ENCODE measurements at regions not wholly inside any gene's neighbourhood (a gene's known extent, or its start where the extent isn't known, plus 50 kb on each side); places are given as distances from the start of the nearest gene placed in this dataset.

GRCh38 chr6:23728707-23729106 is 397.3 kb upstream of the NRSN1 start:
- no peaks in the 10 kb centered on the region for H3K9me3 ChIP-seq (ENCODE audit: low read length)
- no peak overlapping the region for H2AFZ ChIP-seq (ENCODE audit: low read depth, low read length)
- H3K27me3 ChIP-seq (ENCODE audit: insufficient read depth, low read depth, low read length) = no peaks in the 10 kb centered on the region
- no peak overlapping the region for H3K9ac ChIP-seq (ENCODE audit: low read length)
- no peaks in the 10 kb centered on the region for H3K9me2 ChIP-seq (ENCODE audit: insufficient read depth, low read length)
- H3K4me3 ChIP-seq (ENCODE audit: low read length) = no peak overlapping the region
- no peak overlapping the region for H3K4me2 ChIP-seq (ENCODE audit: low read length)
- H4K20me1 ChIP-seq (ENCODE audit: insufficient read depth) = no peaks in the 10 kb centered on the region
- H3F3A ChIP-seq (ENCODE audit: insufficient read depth, low read length, poor library complexity, severe bottlenecking) = no peaks in the 10 kb centered on the region
- no peaks in the 10 kb centered on the region for H3K36me3 ChIP-seq (ENCODE audit: insufficient read depth, low read length)
- no peaks in the 10 kb centered on the region for H3K79me2 ChIP-seq (replicated peaks; ENCODE audit: insufficient read depth, low read length)
- no peak for TF ChIP-seq TAF1 (IDR thresholded peaks at IDR 0.05; ENCODE audit: low read depth)
- no peak for TF ChIP-seq EP300 (conservative IDR thresholded peaks at IDR 0.05; ENCODE audit: poor library complexity, severe bottlenecking)
- TF ChIP-seq POLR2AphosphoS5 (IDR thresholded peaks at IDR 0.05) = no peak
- TF ChIP-seq, protein P1, sequence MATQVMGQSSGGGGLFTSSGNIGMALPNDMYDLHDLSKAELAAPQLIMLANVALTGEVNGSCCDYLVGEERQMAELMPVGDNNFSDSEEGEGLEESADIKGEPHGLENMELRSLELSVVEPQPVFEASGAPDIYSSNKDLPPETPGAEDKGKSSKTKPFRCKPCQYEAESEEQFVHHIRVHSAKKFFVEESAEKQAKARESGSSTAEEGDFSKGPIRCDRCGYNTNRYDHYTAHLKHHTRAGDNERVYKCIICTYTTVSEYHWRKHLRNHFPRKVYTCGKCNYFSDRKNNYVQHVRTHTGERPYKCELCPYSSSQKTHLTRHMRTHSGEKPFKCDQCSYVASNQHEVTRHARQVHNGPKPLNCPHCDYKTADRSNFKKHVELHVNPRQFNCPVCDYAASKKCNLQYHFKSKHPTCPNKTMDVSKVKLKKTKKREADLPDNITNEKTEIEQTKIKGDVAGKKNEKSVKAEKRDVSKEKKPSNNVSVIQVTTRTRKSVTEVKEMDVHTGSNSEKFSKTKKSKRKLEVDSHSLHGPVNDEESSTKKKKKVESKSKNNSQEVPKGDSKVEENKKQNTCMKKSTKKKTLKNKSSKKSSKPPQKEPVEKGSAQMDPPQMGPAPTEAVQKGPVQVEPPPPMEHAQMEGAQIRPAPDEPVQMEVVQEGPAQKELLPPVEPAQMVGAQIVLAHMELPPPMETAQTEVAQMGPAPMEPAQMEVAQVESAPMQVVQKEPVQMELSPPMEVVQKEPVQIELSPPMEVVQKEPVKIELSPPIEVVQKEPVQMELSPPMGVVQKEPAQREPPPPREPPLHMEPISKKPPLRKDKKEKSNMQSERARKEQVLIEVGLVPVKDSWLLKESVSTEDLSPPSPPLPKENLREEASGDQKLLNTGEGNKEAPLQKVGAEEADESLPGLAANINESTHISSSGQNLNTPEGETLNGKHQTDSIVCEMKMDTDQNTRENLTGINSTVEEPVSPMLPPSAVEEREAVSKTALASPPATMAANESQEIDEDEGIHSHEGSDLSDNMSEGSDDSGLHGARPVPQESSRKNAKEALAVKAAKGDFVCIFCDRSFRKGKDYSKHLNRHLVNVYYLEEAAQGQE (IDR thresholded peaks at IDR 0.05; ENCODE audit: borderline replicate concordance) = no peak
- TF ChIP-seq MXI1 (conservative IDR thresholded peaks at IDR 0.05; ENCODE audit: poor library complexity, severe bottlenecking) = no peak
- no peak for TF ChIP-seq EZH2 (IDR thresholded peaks at IDR 0.05; ENCODE audit: borderline replicate concordance, insufficient read depth, low read length, poor library complexity, severe bottlenecking)
- no peak for TF ChIP-seq SMC3 (conservative IDR thresholded peaks at IDR 0.05; ENCODE audit: poor library complexity)
- TF ChIP-seq RAD21 (conservative IDR thresholded peaks at IDR 0.05) = no peak
- TF ChIP-seq CTCF (IDR thresholded peaks at IDR 0.05; ENCODE audit: poor library complexity, severe bottlenecking) = no peak
- H3K27ac ChIP-seq (ENCODE audit: low read length) = no peak overlapping the region

DNA sequence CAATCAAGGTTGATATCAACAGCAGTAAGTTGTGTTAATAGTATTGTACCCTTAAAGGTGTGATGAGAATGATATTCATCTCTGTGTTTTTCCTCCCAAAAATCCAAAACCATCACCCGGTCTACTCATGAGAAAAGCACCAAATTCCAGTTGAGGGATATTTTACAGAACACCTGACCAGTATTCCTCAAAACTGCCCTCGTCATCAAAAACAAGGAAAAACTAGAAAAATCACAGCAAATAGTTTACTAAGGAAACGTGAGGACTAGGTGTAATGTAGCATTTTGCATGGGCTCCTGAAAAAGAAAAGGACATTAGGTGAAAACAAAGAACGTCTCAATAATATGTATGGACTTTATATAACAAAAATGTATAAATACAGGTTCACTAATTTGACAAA is 394.4 kb upstream of the NRSN1 start:
- Histone ChIP-seq H2AFZ (ENCODE audit: low read depth, low read length) (no peak overlapping the region), H3K36me3 (ENCODE audit: insufficient read depth, low read length) (no peaks in the 10 kb centered on the region), H3K27me3 (ENCODE audit: insufficient read depth, low read depth, low read length) (no peaks in the 10 kb centered on the region), H3K27ac (ENCODE audit: low read length) (no peak overlapping the region), H3K79me2 (replicated peaks; ENCODE audit: insufficient read depth, low read length) (no peaks in the 10 kb centered on the region), H3K4me2 (ENCODE audit: low read length) (no peak overlapping the region), H3K9me2 (ENCODE audit: insufficient read depth, low read length) (no peaks in the 10 kb centered on the region), H3K9ac (ENCODE audit: low read length) (no peak overlapping the region), H3F3A (ENCODE audit: insufficient read depth, low read length, poor library complexity, severe bottlenecking) (no peaks in the 10 kb centered on the region), H3K4me3 (ENCODE audit: low read length) (no peak overlapping the region), H4K20me1 (ENCODE audit: insufficient read depth) (no peaks in the 10 kb centered on the region), H3K9me3 (ENCODE audit: low read length) (no peaks in the 10 kb centered on the region)
- TF ChIP-seq POLR2AphosphoS5 (IDR thresholded peaks at IDR 0.05) = no peak
- TF ChIP-seq CTCF (IDR thresholded peaks at IDR 0.05; ENCODE audit: poor library complexity, severe bottlenecking) = no peak
- TF ChIP-seq TAF1 (IDR thresholded peaks at IDR 0.05; ENCODE audit: low read depth) = no peak
- TF ChIP-seq EZH2 (IDR thresholded peaks at IDR 0.05; ENCODE audit: borderline replicate concordance, insufficient read depth, low read length, poor library complexity, severe bottlenecking) = no peak
- TF ChIP-seq MXI1 (conservative IDR thresholded peaks at IDR 0.05; ENCODE audit: poor library complexity, severe bottlenecking) = no peak
- TF ChIP-seq EP300 (conservative IDR thresholded peaks at IDR 0.05; ENCODE audit: poor library complexity, severe bottlenecking) = no peak
- TF ChIP-seq, protein P1 (IDR thresholded peaks at IDR 0.05; ENCODE audit: borderline replicate concordance) = no peak
- no peak for TF ChIP-seq RAD21 (conservative IDR thresholded peaks at IDR 0.05)
- TF ChIP-seq SMC3 (conservative IDR thresholded peaks at IDR 0.05; ENCODE audit: poor library complexity) = no peak

All from neural cell (in vitro differentiated cells).